ENCODE measurements at regions not wholly inside any gene's neighbourhood (a gene's known extent, or its start where the extent isn't known, plus 50 kb on each side); places are given as distances from the start of the nearest gene placed in this dataset.
"Not testable (repeated sequence)": the region's sequence is repeated elsewhere in the genome, so short reads cannot be mapped to it uniquely, and the experiment has no call there.

DNA sequence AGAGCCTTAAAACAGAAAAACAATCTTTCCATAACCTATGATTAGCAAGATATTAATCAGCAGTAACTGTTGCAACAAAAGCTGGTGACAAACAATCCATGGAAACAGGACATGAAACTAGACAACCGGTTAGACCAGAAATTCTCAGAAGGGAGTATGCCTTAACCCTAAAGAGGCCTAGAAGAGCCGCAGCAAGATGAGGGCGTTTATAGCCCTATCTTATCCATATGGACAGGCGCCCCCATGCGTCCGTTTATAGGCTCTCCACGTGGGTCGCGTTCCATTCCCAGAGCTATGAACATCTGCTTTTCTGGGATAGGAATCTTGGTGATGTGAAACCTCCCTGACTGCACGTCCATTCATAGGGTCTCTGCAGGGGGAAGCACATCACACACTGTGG is 1662.7 kb upstream of the PABPC4L start:
- TF ChIP-seq POLR2A (IDR thresholded peaks at IDR 0.05; ENCODE audit: low read length); GATA1 (IDR thresholded peaks at IDR 0.05; ENCODE audit: low read depth, low read length): not testable (repeated sequence)

All from erythroblast (primary cell).